ENCODE measurements at regions not wholly inside any gene's neighbourhood (a gene's known extent, or its start where the extent isn't known, plus 50 kb on each side); places are given as distances from the start of the nearest gene placed in this dataset.

DNA sequence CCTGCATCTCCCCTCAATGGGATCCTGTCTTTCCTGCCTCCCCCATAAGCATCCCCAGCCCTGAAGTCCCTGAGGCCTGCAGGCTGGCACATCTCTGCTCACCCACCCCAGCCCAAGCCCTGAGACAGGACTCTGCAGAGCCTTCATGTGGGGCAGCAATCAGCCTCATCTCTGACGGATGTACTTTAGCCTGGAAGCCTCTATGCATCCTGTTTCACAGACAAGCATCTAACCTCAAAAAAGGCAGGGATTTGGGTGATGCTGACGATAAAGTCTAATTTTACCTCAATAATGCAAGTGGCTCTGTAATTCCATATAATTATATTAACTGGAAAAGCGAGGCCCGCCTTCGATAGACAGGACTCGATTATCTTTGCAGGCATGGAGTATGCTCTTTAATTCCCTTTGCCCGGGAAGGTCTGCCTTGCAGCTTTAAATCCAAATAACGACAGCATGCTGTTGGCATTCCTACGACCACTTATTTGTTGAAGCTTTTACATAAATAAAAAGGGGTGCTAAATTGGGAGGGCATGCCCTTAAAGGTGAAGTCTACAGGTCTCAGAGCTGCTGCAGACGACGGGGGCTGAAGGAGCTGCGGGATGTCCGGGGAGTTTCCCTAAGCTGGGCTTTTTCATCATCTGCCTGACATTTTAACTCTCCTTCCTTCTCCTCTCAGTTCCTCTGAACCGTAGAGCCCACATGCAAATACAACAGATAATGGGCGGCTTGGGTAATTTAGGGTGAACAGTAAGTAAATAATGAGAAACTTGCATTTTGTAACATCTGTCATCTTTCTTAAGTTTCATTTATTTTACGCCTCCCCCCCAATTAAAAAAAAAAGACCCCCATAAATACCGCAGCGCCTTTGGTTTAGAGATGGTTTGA lies 211.5 kb downstream of the URI1 start:
- no peak overlapping the region for H4K5ac ChIP-seq (ENCODE audit: low read depth, low read length)
- dilution Hi-C loops (cut with HindIII; ENCODE audit: low sequenced_read_pairs, unreplicated experiment): no loop called here
- TF ChIP-seq SMC3 (IDR thresholded peaks at IDR 0.05; ENCODE audit: low read depth, low read length): no peak
- TF ChIP-seq CHD1 (IDR thresholded peaks at IDR 0.05; ENCODE audit: low read depth, low read length): no peak
- no peak for TF ChIP-seq MAZ (IDR thresholded peaks at IDR 0.05; ENCODE audit: borderline replicate concordance, low read depth, low read length)
- no peak for TF ChIP-seq MXI1 (IDR thresholded peaks at IDR 0.05; ENCODE audit: borderline replicate concordance, low read depth, low read length)
- no peak for TF ChIP-seq FOS (IDR thresholded peaks at IDR 0.05; ENCODE audit: low read depth, low read length)
- no peak for TF ChIP-seq RCOR1 (IDR thresholded peaks at IDR 0.05; ENCODE audit: insufficient replicate concordance, low read length)
- TF ChIP-seq RAD21 (IDR thresholded peaks at IDR 0.05; ENCODE audit: low read length): no peak
- TF ChIP-seq, protein P1, sequence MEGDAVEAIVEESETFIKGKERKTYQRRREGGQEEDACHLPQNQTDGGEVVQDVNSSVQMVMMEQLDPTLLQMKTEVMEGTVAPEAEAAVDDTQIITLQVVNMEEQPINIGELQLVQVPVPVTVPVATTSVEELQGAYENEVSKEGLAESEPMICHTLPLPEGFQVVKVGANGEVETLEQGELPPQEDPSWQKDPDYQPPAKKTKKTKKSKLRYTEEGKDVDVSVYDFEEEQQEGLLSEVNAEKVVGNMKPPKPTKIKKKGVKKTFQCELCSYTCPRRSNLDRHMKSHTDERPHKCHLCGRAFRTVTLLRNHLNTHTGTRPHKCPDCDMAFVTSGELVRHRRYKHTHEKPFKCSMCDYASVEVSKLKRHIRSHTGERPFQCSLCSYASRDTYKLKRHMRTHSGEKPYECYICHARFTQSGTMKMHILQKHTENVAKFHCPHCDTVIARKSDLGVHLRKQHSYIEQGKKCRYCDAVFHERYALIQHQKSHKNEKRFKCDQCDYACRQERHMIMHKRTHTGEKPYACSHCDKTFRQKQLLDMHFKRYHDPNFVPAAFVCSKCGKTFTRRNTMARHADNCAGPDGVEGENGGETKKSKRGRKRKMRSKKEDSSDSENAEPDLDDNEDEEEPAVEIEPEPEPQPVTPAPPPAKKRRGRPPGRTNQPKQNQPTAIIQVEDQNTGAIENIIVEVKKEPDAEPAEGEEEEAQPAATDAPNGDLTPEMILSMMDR (conservative IDR thresholded peaks at IDR 0.05; ENCODE audit: low read depth, low read length): no peak
- TF ChIP-seq CEBPB (IDR thresholded peaks at IDR 0.05; ENCODE audit: low read depth, low read length): no peak
- TF ChIP-seq, protein P2, sequence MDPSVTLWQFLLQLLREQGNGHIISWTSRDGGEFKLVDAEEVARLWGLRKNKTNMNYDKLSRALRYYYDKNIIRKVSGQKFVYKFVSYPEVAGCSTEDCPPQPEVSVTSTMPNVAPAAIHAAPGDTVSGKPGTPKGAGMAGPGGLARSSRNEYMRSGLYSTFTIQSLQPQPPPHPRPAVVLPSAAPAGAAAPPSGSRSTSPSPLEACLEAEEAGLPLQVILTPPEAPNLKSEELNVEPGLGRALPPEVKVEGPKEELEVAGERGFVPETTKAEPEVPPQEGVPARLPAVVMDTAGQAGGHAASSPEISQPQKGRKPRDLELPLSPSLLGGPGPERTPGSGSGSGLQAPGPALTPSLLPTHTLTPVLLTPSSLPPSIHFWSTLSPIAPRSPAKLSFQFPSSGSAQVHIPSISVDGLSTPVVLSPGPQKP (IDR thresholded peaks at IDR 0.05; ENCODE audit: borderline replicate concordance, low read depth, low read length): no peak
- TF ChIP-seq, protein P3, sequence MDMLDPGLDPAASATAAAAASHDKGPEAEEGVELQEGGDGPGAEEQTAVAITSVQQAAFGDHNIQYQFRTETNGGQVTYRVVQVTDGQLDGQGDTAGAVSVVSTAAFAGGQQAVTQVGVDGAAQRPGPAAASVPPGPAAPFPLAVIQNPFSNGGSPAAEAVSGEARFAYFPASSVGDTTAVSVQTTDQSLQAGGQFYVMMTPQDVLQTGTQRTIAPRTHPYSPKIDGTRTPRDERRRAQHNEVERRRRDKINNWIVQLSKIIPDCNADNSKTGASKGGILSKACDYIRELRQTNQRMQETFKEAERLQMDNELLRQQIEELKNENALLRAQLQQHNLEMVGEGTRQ (IDR thresholded peaks at IDR 0.05; ENCODE audit: low read depth, low read length): no peak
- no peak for TF ChIP-seq RFX5 (IDR thresholded peaks at IDR 0.05; ENCODE audit: low read depth, low read length)
- TF ChIP-seq POLR2A (IDR thresholded peaks at IDR 0.05; ENCODE audit: low read depth, low read length): no peak
- no peak for TF ChIP-seq NFE2L2 (IDR thresholded peaks at IDR 0.05; ENCODE audit: low read depth, low read length)
- TF ChIP-seq BHLHE40 (IDR thresholded peaks at IDR 0.05; ENCODE audit: low read depth, low read length): no peak
- H3K36me3 ChIP-seq (ENCODE audit: control insufficient read depth, insufficient read depth, low read length): no peaks in the 10 kb centered on the region
- no peaks in the 10 kb centered on the region for H4K20me1 ChIP-seq (ENCODE audit: insufficient read depth, low read length)
- H3K56ac ChIP-seq (ENCODE audit: extremely low read depth, insufficient read depth, low read length): no peak overlapping the region
- no peak overlapping the region for H3K4me2 ChIP-seq (ENCODE audit: low read depth, low read length)
- H3K9ac ChIP-seq (ENCODE audit: low read depth, low read length): no peak overlapping the region
- H3K79me1 ChIP-seq (ENCODE audit: low read depth in 1 of 2, low read length in 2 of 2): no peaks in the 10 kb centered on the region
- H3K9me1 ChIP-seq (ENCODE audit: insufficient read depth, low read length): no peaks in the 10 kb centered on the region
- BruUV-seq (replicated peaks): no TSS peak
- no peak overlapping the region for H2BK5ac ChIP-seq (ENCODE audit: low read depth, low read length, poor library complexity, severe bottlenecking)
- no peak for DNase-seq
- H3K27me3 ChIP-seq (ENCODE audit: control insufficient read depth, insufficient read depth, low read length): no peaks in the 10 kb centered on the region
- no peak overlapping the region for H3K14ac ChIP-seq (replicated peaks; ENCODE audit: low read depth, low read length)
- H2BK20ac ChIP-seq (ENCODE audit: low read depth, low read length): no peak overlapping the region
- no CpG with 5 or more reads among the region's 18 CpGs for WGBS, 2 experiments (ENCODE audit: extremely low coverage in 2 of 2, insufficient read length in 1 of 2)
- no peak overlapping the region for H2AK5ac ChIP-seq (ENCODE audit: low read depth, low read length)
- H2AK9ac ChIP-seq (replicated peaks; ENCODE audit: low read depth, low read length, poor library complexity): no peak overlapping the region
- in situ Hi-C loops (cut with MboI; ENCODE audit: low sequenced_read_pairs): no loop called here
- H3K4me1 ChIP-seq (ENCODE audit: control insufficient read depth, insufficient read depth, low read length): no peaks in the 10 kb centered on the region
- H3K18ac ChIP-seq (ENCODE audit: low read depth, low read length): no peak overlapping the region
- H3K9me3 ChIP-seq (ENCODE audit: control insufficient read depth, insufficient read depth, low read length): peaks cover 22% of the 10 kb centered on the region; the same call in 1 of the 2 replicates
- no peak overlapping the region for H4K91ac ChIP-seq (ENCODE audit: insufficient read depth, low read depth, low read length)
- ATAC-seq (ENCODE audit: low read depth): no peak
- no peak overlapping the region for H2AFZ ChIP-seq (replicated peaks; ENCODE audit: low read length, poor library complexity)
- H3K4ac ChIP-seq (ENCODE audit: low read depth, low read length): no peak overlapping the region
- H2BK15ac ChIP-seq (ENCODE audit: low read depth, low read length): no peak overlapping the region
- no peak overlapping the region for H4K8ac ChIP-seq (ENCODE audit: low read depth in 2 of 2, low read length in 2 of 2)
- H3K4me3 ChIP-seq (ENCODE audit: insufficient read depth, low read depth, low read length): no peak overlapping the region
- H3K27ac ChIP-seq (ENCODE audit: insufficient read depth, low read length): no peak overlapping the region
- POLR2A ChIA-PET (ENCODE audit: unreplicated experiment): no interaction called here
- H3K23ac ChIP-seq (ENCODE audit: low read depth, low read length): no peak overlapping the region
- intact Hi-C loops (cut with micrococcal nuclease): no loop called here
- no peak overlapping the region for H2BK120ac ChIP-seq (ENCODE audit: low read depth, low read length)
- CTCF ChIA-PET: no interaction called here

All from IMR-90 (cell line).